BLaER1 (cell line): ENCODE measurements at regions not wholly inside any gene's neighbourhood (a gene's known extent, or its start where the extent isn't known, plus 50 kb on each side); places are given as distances from the start of the nearest gene placed in this dataset.
"Not testable (repeated sequence)": the region's sequence is repeated elsewhere in the genome, so short reads cannot be mapped to it uniquely, and the experiment has no call there.

Experiments used
- H3K27ac ChIP-seq: shearing (Covaris generic); formaldehyde crosslinking; 2 replicates; pipeline ENCODE4 v1.8.1; 2022
- H3K27me3 ChIP-seq: shearing (Covaris generic); formaldehyde crosslinking; 2 replicates; pipeline ENCODE4 v1.8.1; 2022
- H3K36me3 ChIP-seq: shearing (Covaris generic); formaldehyde crosslinking; 2 replicates; pipeline ENCODE4 v1.8.1; 2022
- H3K4me1 ChIP-seq: shearing (Covaris generic); formaldehyde crosslinking; 2 replicates; pipeline ENCODE4 v1.8.1; 2022
- H3K4me2 ChIP-seq: shearing (Covaris generic); formaldehyde crosslinking; 2 replicates; pipeline ENCODE4 v1.8.1; 2022
- H3K4me3 ChIP-seq: shearing (Covaris generic); formaldehyde crosslinking; 2 replicates; pipeline ENCODE4 v1.8.1; 2022
- H3K9ac ChIP-seq: shearing (Covaris generic); formaldehyde crosslinking; 2 replicates; pipeline ENCODE4 v1.8.1; 2022
- H3K9me3 ChIP-seq: shearing (Covaris generic); formaldehyde crosslinking; 2 replicates; pipeline ENCODE4 v1.8.1; 2022
- H4K20me1 ChIP-seq: shearing (Covaris generic); formaldehyde crosslinking; 2 replicates; pipeline ENCODE4 v1.8.1; 2022
- Cebpa-rat ChIP-seq: shearing (Covaris generic); IDR thresholded peaks from 2 replicates; pipeline ENCODE4 v1.8.1; 2022

GRCh38 chr18:63054901-63055584 is 264.5 kb downstream of the BCL2 start:
- Histone ChIP-seq H3K4me1 (peaks cover 59% of the 10 kb centered on the region), H3K9ac (no peak overlapping the region; the same call in 1 of the 2 replicates), H3K27ac (peak overlapping the region; percentile 53; the same call in 1 of the 2 replicates), H3K9me3 (peaks cover 2% of the 10 kb centered on the region; the same call in 1 of the 2 replicates), H3K27me3 (no peaks in the 10 kb centered on the region), H3K36me3 (no peaks in the 10 kb centered on the region), H3K4me2 (peak overlapping the region; percentile 36), H4K20me1 (no peaks in the 10 kb centered on the region), H3K4me3 (no peak overlapping the region)
- TF ChIP-seq Cebpa-rat, result no peak

GRCh38 chr18:63051928-63052327 is 267.6 kb downstream of the BCL2 start:
- H3K36me3 ChIP-seq, result no peaks in the 10 kb centered on the region
- peaks cover 10% of the 10 kb centered on the region; the same call in 1 of the 2 replicates for H3K9me3 ChIP-seq
- H3K4me1 ChIP-seq, result peaks cover 56% of the 10 kb centered on the region
- no peak overlapping the region for H3K9ac ChIP-seq
- peak overlapping the region; percentile 74 for H3K4me2 ChIP-seq
- H3K4me3 ChIP-seq, result no peak overlapping the region
- TF ChIP-seq Cebpa-rat, result no peak
- no peaks in the 10 kb centered on the region for H4K20me1 ChIP-seq
- no peaks in the 10 kb centered on the region for H3K27me3 ChIP-seq
- peak overlapping the region; percentile 66 for H3K27ac ChIP-seq

GRCh38 chr18:63050667-63051395 is 268.7 kb downstream of the BCL2 start:
- Histone ChIP-seq H3K9ac (peak overlapping the region; percentile 5; the same call in 1 of the 2 replicates), H3K27ac (peak overlapping the region; percentile 66), H3K4me1 (peaks cover 54% of the 10 kb centered on the region), H3K4me2 (peak overlapping the region; percentile 74)
- not testable (repeated sequence) for H3K27me3 ChIP-seq, H3K4me3 ChIP-seq, H3K36me3 ChIP-seq, H3K9me3 ChIP-seq, H4K20me1 ChIP-seq

- H3K36me3 ChIP-seq, result peaks cover 5% of the 10 kb centered on the region; the same call in 1 of the 2 replicates
- H3K27me3 ChIP-seq, result no peaks in the 10 kb centered on the region
- H3K9me3 ChIP-seq, result peaks cover 32% of the 10 kb centered on the region
- H3K9ac ChIP-seq, result no peak overlapping the region
- no peak overlapping the region for H3K4me3 ChIP-seq
- H3K27ac ChIP-seq, result no peak overlapping the region
- peaks cover 30% of the 10 kb centered on the region for H3K4me1 ChIP-seq
- no peak overlapping the region for H3K4me2 ChIP-seq
- TF ChIP-seq Cebpa-rat, result no peak
- no peaks in the 10 kb centered on the region for H4K20me1 ChIP-seq
Measured at GRCh38 chr18:63046375-63046774, 273.2 kb downstream of the BCL2 start.

- H3K27ac ChIP-seq, result no peak overlapping the region
- TF ChIP-seq Cebpa-rat, result no peak
- H3K4me1 ChIP-seq, result peaks cover 22% of the 10 kb centered on the region
Measured at GRCh38 chr18:63043516-63043915, 276.1 kb downstream of the BCL2 start.

GRCh38 chr18:63042351-63042750 is 277.2 kb downstream of the BCL2 start:
- H3K27me3 ChIP-seq, result no peaks in the 10 kb centered on the region
- peaks cover 27% of the 10 kb centered on the region for H3K9me3 ChIP-seq
- no peaks in the 10 kb centered on the region for H4K20me1 ChIP-seq
- no peak overlapping the region for H3K4me2 ChIP-seq
- no peak overlapping the region for H3K4me3 ChIP-seq
- no peak overlapping the region for H3K27ac ChIP-seq
- peaks cover 5% of the 10 kb centered on the region; the same call in 1 of the 2 replicates for H3K36me3 ChIP-seq
- no peak overlapping the region for H3K9ac ChIP-seq
- no peak for TF ChIP-seq Cebpa-rat
- peaks cover 17% of the 10 kb centered on the region for H3K4me1 ChIP-seq

More at GRCh38 chr18:63043516-63043915, 276.1 kb downstream of the BCL2 start:
- H3K4me2 ChIP-seq, result no peak overlapping the region
- H3K9me3 ChIP-seq, result peaks cover 32% of the 10 kb centered on the region
- no peak overlapping the region for H3K9ac ChIP-seq
- peaks cover 5% of the 10 kb centered on the region; the same call in 1 of the 2 replicates for H3K36me3 ChIP-seq
- no peaks in the 10 kb centered on the region for H4K20me1 ChIP-seq
- H3K27me3 ChIP-seq, result no peaks in the 10 kb centered on the region
- no peak overlapping the region for H3K4me3 ChIP-seq

GRCh38 chr18:63040788-63041410 is 278.7 kb downstream of the BCL2 start:
- Histone ChIP-seq H3K9ac (no peak overlapping the region), H3K9me3 (peaks cover 27% of the 10 kb centered on the region), H3K4me2 (peak overlapping the region; percentile 53), H4K20me1 (no peaks in the 10 kb centered on the region), H3K4me3 (no peak overlapping the region), H3K36me3 (peaks cover 5% of the 10 kb centered on the region; the same call in 1 of the 2 replicates), H3K27ac (peak overlapping the region; percentile 46; the same call in 1 of the 2 replicates), H3K4me1 (peaks cover 17% of the 10 kb centered on the region), H3K27me3 (no peaks in the 10 kb centered on the region)
- TF ChIP-seq Cebpa-rat, result no peak

GRCh38 chr18:63037491-63037890 is 282.1 kb downstream of the BCL2 start:
- Histone ChIP-seq H3K9ac (no peak overlapping the region), H3K27me3 (no peaks in the 10 kb centered on the region), H3K27ac (no peak overlapping the region), H4K20me1 (no peaks in the 10 kb centered on the region), H3K4me2 (no peak overlapping the region), H3K36me3 (peaks cover 5% of the 10 kb centered on the region; the same call in 1 of the 2 replicates), H3K9me3 (peaks cover 20% of the 10 kb centered on the region), H3K4me3 (no peak overlapping the region), H3K4me1 (peaks cover 17% of the 10 kb centered on the region)
- TF ChIP-seq Cebpa-rat, result no peak

GRCh38 chr18:63031375-63031774 is 288.2 kb downstream of the BCL2 start:
- Histone ChIP-seq H4K20me1 (no peaks in the 10 kb centered on the region), H3K4me2 (no peak overlapping the region), H3K27me3 (no peaks in the 10 kb centered on the region), H3K9me3 (peaks cover 22% of the 10 kb centered on the region), H3K27ac (no peak overlapping the region), H3K4me1 (no peaks in the 10 kb centered on the region), H3K9ac (no peak overlapping the region), H3K4me3 (no peak overlapping the region), H3K36me3 (no peaks in the 10 kb centered on the region)
- TF ChIP-seq Cebpa-rat, result no peak
